Stimulated activated memory B cell treated with anti-CD40 and anti-IgM and Interleukin-4, amounts not matched to agents 10 μg/mL and 1 μg/mL and 100 μg/mL, for 72 hours (primary cell): ENCODE measurements at regions not wholly inside any gene's neighbourhood (a gene's known extent, or its start where the extent isn't known, plus 50 kb on each side); places are given as distances from the start of the nearest gene placed in this dataset.
"Not testable (repeated sequence)": the region's sequence is repeated elsewhere in the genome, so short reads cannot be mapped to it uniquely, and the experiment has no call there.

Source experiments
- ATAC-seq: fragments of 150-1000 bp; cut with Tn5 transposase; 2 replicates; pipeline ENCODE4 v1.10.0; 2021
- H3K27ac Mint-ChIP-seq: one replicate; pipeline ENCODE4 v1.8.0; 2022; ENCODE audit warnings: mild to moderate bottlenecking, mixed read lengths
- H3K27me3 Mint-ChIP-seq: one replicate; pipeline ENCODE4 v1.8.0; 2022; ENCODE audit warnings: mixed read lengths
- H3K36me3 Mint-ChIP-seq: one replicate; pipeline ENCODE4 v1.8.0; 2022; ENCODE audit warnings: mixed read lengths
- H3K4me1 Mint-ChIP-seq: one replicate; pipeline ENCODE4 v1.8.0; 2022; ENCODE audit warnings: mixed read lengths
- H3K4me3 Mint-ChIP-seq: one replicate; pipeline ENCODE4 v1.8.0; 2022; ENCODE audit warnings: mild to moderate bottlenecking, moderate library complexity, mixed read lengths
- H3K9me3 Mint-ChIP-seq: one replicate; pipeline ENCODE4 v1.8.0; 2022; ENCODE audit warnings: mixed read lengths

- no peaks in the 10 kb centered on the region for H3K36me3 Mint-ChIP-seq
- no peak overlapping the region for H3K4me3 Mint-ChIP-seq
- H3K4me1 Mint-ChIP-seq = no peaks in the 10 kb centered on the region
- H3K27ac Mint-ChIP-seq = no peak overlapping the region
- H3K9me3 Mint-ChIP-seq = no peaks in the 10 kb centered on the region
- no peaks in the 10 kb centered on the region for H3K27me3 Mint-ChIP-seq
- ATAC-seq = no peak
These were observed 469.3 kb upstream of the CFAP20DC start for GRCh38 chr3:59519094-59519493.

GRCh38 chr3:59518283-59519055 lies 468.6 kb upstream of the CFAP20DC start:
- ATAC-seq = no peak
- Mint-ChIP-seq H3K27me3 (no peaks in the 10 kb centered on the region), H3K4me3 (no peak overlapping the region), H3K9me3 (no peaks in the 10 kb centered on the region), H3K27ac (no peak overlapping the region), H3K36me3 (no peaks in the 10 kb centered on the region), H3K4me1 (no peaks in the 10 kb centered on the region)

- no peaks in the 10 kb centered on the region for H3K9me3 Mint-ChIP-seq
- H3K36me3 Mint-ChIP-seq = no peaks in the 10 kb centered on the region
- H3K4me1 Mint-ChIP-seq = no peaks in the 10 kb centered on the region
- no peak for ATAC-seq
- H3K4me3 Mint-ChIP-seq = no peak overlapping the region
- H3K27ac Mint-ChIP-seq = no peak overlapping the region
- H3K27me3 Mint-ChIP-seq = no peaks in the 10 kb centered on the region
These were observed 467.6 kb upstream of the CFAP20DC start for GRCh38 chr3:59517388-59517787.

GRCh38 chr3:59515966-59516365 lies 466.1 kb upstream of the CFAP20DC start:
- Mint-ChIP-seq H3K9me3 (no peaks in the 10 kb centered on the region), H3K4me1 (no peaks in the 10 kb centered on the region), H3K27ac (no peak overlapping the region), H3K27me3 (no peaks in the 10 kb centered on the region), H3K4me3 (no peak overlapping the region), H3K36me3 (no peaks in the 10 kb centered on the region)
- ATAC-seq = no peak

GRCh38 chr3:59514865-59515482 lies 465.1 kb upstream of the CFAP20DC start:
- ATAC-seq = no peak
- no peaks in the 10 kb centered on the region for H3K9me3 Mint-ChIP-seq
- H3K27ac Mint-ChIP-seq = no peak overlapping the region
- no peaks in the 10 kb centered on the region for H3K36me3 Mint-ChIP-seq
- H3K4me1 Mint-ChIP-seq = no peaks in the 10 kb centered on the region
- H3K4me3 Mint-ChIP-seq = no peak overlapping the region
- H3K27me3 Mint-ChIP-seq = no peaks in the 10 kb centered on the region

- H3K4me1 Mint-ChIP-seq = no peaks in the 10 kb centered on the region
- H3K27me3 Mint-ChIP-seq = no peaks in the 10 kb centered on the region
- H3K36me3 Mint-ChIP-seq = no peaks in the 10 kb centered on the region
These were observed 463.7 kb upstream of the CFAP20DC start for GRCh38 chr3:59513570-59513969.

GRCh38 chr3:59512066-59512465 lies 462.2 kb upstream of the CFAP20DC start:
- H3K36me3 Mint-ChIP-seq = no peaks in the 10 kb centered on the region
- no peak overlapping the region for H3K27ac Mint-ChIP-seq
- no peaks in the 10 kb centered on the region for H3K27me3 Mint-ChIP-seq
- H3K4me1 Mint-ChIP-seq = no peaks in the 10 kb centered on the region
- H3K9me3 Mint-ChIP-seq = no peaks in the 10 kb centered on the region
- no peak overlapping the region for H3K4me3 Mint-ChIP-seq
- ATAC-seq = no peak

More at GRCh38 chr3:59513570-59513969, 463.7 kb upstream of the CFAP20DC start:
- ATAC-seq = no peak
- no peaks in the 10 kb centered on the region for H3K9me3 Mint-ChIP-seq
- H3K4me3 Mint-ChIP-seq = no peak overlapping the region
- no peak overlapping the region for H3K27ac Mint-ChIP-seq

GRCh38 chr3:59510576-59510975 lies 460.8 kb upstream of the CFAP20DC start:
- no peaks in the 10 kb centered on the region for H3K4me1 Mint-ChIP-seq
- no peak overlapping the region for H3K4me3 Mint-ChIP-seq
- no peaks in the 10 kb centered on the region for H3K36me3 Mint-ChIP-seq

GRCh38 chr3:59508273-59508672 lies 458.4 kb upstream of the CFAP20DC start:
- H3K27me3 Mint-ChIP-seq = no peaks in the 10 kb centered on the region
- no peaks in the 10 kb centered on the region for H3K4me1 Mint-ChIP-seq
- no peaks in the 10 kb centered on the region for H3K36me3 Mint-ChIP-seq
- H3K4me3 Mint-ChIP-seq = no peak overlapping the region
- no peak for ATAC-seq
- H3K27ac Mint-ChIP-seq = no peak overlapping the region
- H3K9me3 Mint-ChIP-seq = no peaks in the 10 kb centered on the region

More at GRCh38 chr3:59510576-59510975, 460.8 kb upstream of the CFAP20DC start:
- ATAC-seq = no peak
- Mint-ChIP-seq H3K27ac (no peak overlapping the region), H3K27me3 (no peaks in the 10 kb centered on the region), H3K9me3 (no peaks in the 10 kb centered on the region)

GRCh38 chr3:59506191-59506590 lies 456.4 kb upstream of the CFAP20DC start:
- Mint-ChIP-seq H3K27me3 (no peaks in the 10 kb centered on the region), H3K27ac (no peak overlapping the region), H3K4me1 (no peaks in the 10 kb centered on the region), H3K4me3 (no peak overlapping the region), H3K9me3 (no peaks in the 10 kb centered on the region), H3K36me3 (no peaks in the 10 kb centered on the region)
- no peak for ATAC-seq

- Mint-ChIP-seq H3K4me1 (no peaks in the 10 kb centered on the region), H3K27me3 (no peaks in the 10 kb centered on the region), H3K36me3 (no peaks in the 10 kb centered on the region), H3K4me3 (no peak overlapping the region), H3K9me3 (no peaks in the 10 kb centered on the region), H3K27ac (no peak overlapping the region)
- no peak for ATAC-seq
These were observed 453.6 kb upstream of the CFAP20DC start for GRCh38 chr3:59503441-59503840.

- no peak overlapping the region for H3K27ac Mint-ChIP-seq
- no peaks in the 10 kb centered on the region for H3K27me3 Mint-ChIP-seq
- H3K9me3 Mint-ChIP-seq = no peaks in the 10 kb centered on the region
- ATAC-seq = no peak
- no peaks in the 10 kb centered on the region for H3K4me1 Mint-ChIP-seq
- H3K4me3 Mint-ChIP-seq = no peak overlapping the region
- no peaks in the 10 kb centered on the region for H3K36me3 Mint-ChIP-seq
These were observed 453.0 kb upstream of the CFAP20DC start for GRCh38 chr3:59502806-59503205.

- Mint-ChIP-seq H3K4me1 (no peaks in the 10 kb centered on the region), H3K36me3 (no peaks in the 10 kb centered on the region), H3K27me3 (no peaks in the 10 kb centered on the region), H3K9me3 (no peaks in the 10 kb centered on the region), H3K4me3 (no peak overlapping the region), H3K27ac (no peak overlapping the region)
- no peak for ATAC-seq
These were observed 450.1 kb upstream of the CFAP20DC start for GRCh38 chr3:59499954-59500353.

GRCh38 chr3:59499000-59499399 lies 449.2 kb upstream of the CFAP20DC start:
- no peaks in the 10 kb centered on the region for H3K36me3 Mint-ChIP-seq
- H3K4me1 Mint-ChIP-seq = no peaks in the 10 kb centered on the region
- H3K4me3 Mint-ChIP-seq = no peak overlapping the region
- H3K27ac Mint-ChIP-seq = no peak overlapping the region
- H3K27me3 Mint-ChIP-seq = no peaks in the 10 kb centered on the region
- H3K9me3 Mint-ChIP-seq = no peaks in the 10 kb centered on the region
- ATAC-seq = no peak

GRCh38 chr3:59496250-59496649 lies 446.4 kb upstream of the CFAP20DC start:
- Mint-ChIP-seq H3K27me3 (no peaks in the 10 kb centered on the region), H3K27ac (no peak overlapping the region), H3K36me3 (no peaks in the 10 kb centered on the region), H3K9me3 (no peaks in the 10 kb centered on the region), H3K4me1 (no peaks in the 10 kb centered on the region), H3K4me3 (no peak overlapping the region)
- ATAC-seq = no peak

- not testable (repeated sequence) for ATAC-seq, H3K36me3 Mint-ChIP-seq, H3K4me3 Mint-ChIP-seq, H3K27me3 Mint-ChIP-seq, H3K27ac Mint-ChIP-seq, H3K9me3 Mint-ChIP-seq, H3K4me1 Mint-ChIP-seq
These were observed 445.1 kb upstream of the CFAP20DC start for GRCh38 chr3:59494969-59495368.
